H1 (cell line): ENCODE measurements at regions not wholly inside any gene's neighbourhood (a gene's known extent, or its start where the extent isn't known, plus 50 kb on each side); places are given as distances from the start of the nearest gene placed in this dataset.

Experiments
- CTCF ChIA-PET: fragments of 300-600 bp; sonication (Branson Sonifier 250); formaldehyde crosslinking; loops from one replicate; lab custom pipeline; 2021; ENCODE audit not compliant: partially characterized antibody; lab: Charles Lee
- POLR2A ChIA-PET: fragments of 300-600 bp; sonication (Branson Sonifier 250); formaldehyde crosslinking; loops from one replicate; lab custom pipeline; 2021; ENCODE audit warnings: inconsistent platforms; ENCODE audit not compliant: partially characterized antibody; lab: Charles Lee
- DNase-seq, 2 experiments: peaks; one replicate each; pipeline versions ENCODE4 v3.0.0 to v3.0.0-alpha.2; 2010 to 2022; ENCODE audit warnings: low spot score in 2 of 2, low read depth in 1 of 2, mixed read lengths in 1 of 2
- FAIRE-seq: peaks from 2 replicates; lab custom pipeline; 2011; peaks lifted over from hg19 to GRCh38; lab: Jason Lieb, UNC
- H2AFZ ChIP-seq: 2 replicates; pipeline ENCODE4 v1.8.1; 2012; ENCODE audit warnings: low read length, inconsistent platforms
- H2AK5ac ChIP-seq: 2 replicates; pipeline ENCODE4 v1.6.1; 2013; ENCODE audit warnings: low read depth, low read length
- H2BK120ac ChIP-seq: replicated peaks from 2 replicates; pipeline ENCODE3; 2013; ENCODE audit warnings: low read depth, low read length, inconsistent platforms
- H2BK12ac ChIP-seq: 2 replicates; pipeline ENCODE4 v1.6.1; 2013; ENCODE audit warnings: low read depth, low read length
- H2BK15ac ChIP-seq: 2 replicates; pipeline ENCODE4 v1.6.1; 2013; ENCODE audit warnings: low read length
- H2BK20ac ChIP-seq: 2 replicates; pipeline ENCODE4 v1.6.1; 2013; ENCODE audit warnings: low read length
- H2BK5ac ChIP-seq: 2 replicates; pipeline ENCODE4 v1.6.1; 2013; ENCODE audit warnings: low read depth, low read length
- H3K14ac ChIP-seq: 2 replicates; pipeline ENCODE4 v1.6.1; 2013; ENCODE audit warnings: inconsistent platforms; ENCODE audit not compliant: insufficient read length
- H3K18ac ChIP-seq: 2 replicates; pipeline ENCODE4 v1.6.1; 2013; ENCODE audit warnings: low read length; ENCODE audit errors: extremely low read depth
- H3K23ac ChIP-seq: 2 replicates; pipeline ENCODE4 v1.6.1; 2013; ENCODE audit warnings: inconsistent platforms; ENCODE audit not compliant: insufficient read length
- H3K23me2 ChIP-seq: 2 replicates; pipeline ENCODE4 v1.6.1; 2013; ENCODE audit warnings: low read depth, low read length
- H3K27ac ChIP-seq: 2 replicates; pipeline ENCODE4 v1.6.1; 2011; ENCODE audit warnings: low read depth, low read length, inconsistent platforms
- H3K27me3 ChIP-seq, 4 experiments: replicated peaks in 1 of 4; 1 replicate in 1 of 4; 2 replicates in 3 of 4; pipeline versions ENCODE4 v1.6.1 to v1.8.1; 2011 to 2013; ENCODE audit warnings: low read length in 3 of 4, mild to moderate bottlenecking in 3 of 4, inconsistent platforms in 2 of 4, mixed read lengths in 2 of 4, moderate library complexity in 1 of 4; ENCODE audit not compliant: control insufficient read depth in 3 of 4, insufficient read depth in 3 of 4; ENCODE audit errors: extremely low read depth in 1 of 4
- H3K36me3 ChIP-seq, 4 experiments: 2 replicates each; pipeline versions ENCODE4 v1.6.1 to v1.8.1; 2011 to 2013; ENCODE audit warnings: mild to moderate bottlenecking in 4 of 4, low read length in 3 of 4, moderate library complexity in 2 of 4, control low read depth in 1 of 4, inconsistent platforms in 1 of 4; ENCODE audit not compliant: insufficient read depth in 4 of 4, control insufficient read depth in 2 of 4
- H3K4ac ChIP-seq: replicated peaks from 2 replicates; pipeline ENCODE3; 2013; ENCODE audit warnings: low read length, low read depth, mixed read lengths, inconsistent platforms; ENCODE audit not compliant: insufficient read length
- H3K4me1 ChIP-seq, 4 experiments: replicated peaks in 1 of 4; 1 replicate in 1 of 4; 2 replicates in 3 of 4; pipeline versions ENCODE4 v1.6.1 to v1.8.1; 2011 to 2013; ENCODE audit warnings: low read length in 3 of 4, inconsistent platforms in 2 of 4, mixed read lengths in 1 of 4; ENCODE audit not compliant: insufficient read depth in 4 of 4, control insufficient read depth in 3 of 4
- H3K4me2 ChIP-seq, 2 experiments: 2 replicates each; pipeline versions ENCODE4 v1.6.1 to v1.8.1; 2011 to 2013; ENCODE audit warnings: low read depth in 2 of 2, low read length in 2 of 2, control low read depth in 1 of 2, inconsistent platforms in 1 of 2, mild to moderate bottlenecking in 1 of 2; ENCODE audit not compliant: insufficient read depth in 1 of 2
- H3K4me3 ChIP-seq, 4 experiments: fragments of 200-600, 300-600 bp in 1 of 4; sonication (generic), shearing (Covaris generic), sonication (Bioruptor Twin) in 1 of 4; 2 replicates each; pipeline versions ENCODE4 v1.5.1 to v1.8.1; 2011 to 2016; ENCODE audit warnings: low read length in 4 of 4, low read depth in 3 of 4, control low read depth in 2 of 4, inconsistent platforms in 2 of 4, mild to moderate bottlenecking in 2 of 4, mixed read lengths in 1 of 4, moderate library complexity in 1 of 4; ENCODE audit not compliant: insufficient read depth in 2 of 4; ENCODE audit errors: extremely low read depth in 1 of 4
- H3K56ac ChIP-seq: replicated peaks from 2 replicates; pipeline ENCODE3; 2013; ENCODE audit warnings: low read depth, mild to moderate bottlenecking, mixed read lengths, low read length, inconsistent platforms; ENCODE audit not compliant: insufficient read length
- H3K79me1 ChIP-seq: 2 replicates; pipeline ENCODE4 v1.6.1; 2013; ENCODE audit warnings: low read depth, low read length, control low read depth
- H3K79me2 ChIP-seq, 2 experiments: 2 replicates each; pipeline versions ENCODE4 v1.6.1 to v1.8.1; 2012 to 2013; ENCODE audit warnings: low read length in 2 of 2, mild to moderate bottlenecking in 2 of 2, inconsistent platforms in 1 of 2; ENCODE audit not compliant: insufficient read depth in 2 of 2, control insufficient read depth in 1 of 2
- H3K9ac ChIP-seq, 4 experiments: replicated peaks in 1 of 4; 1 replicate in 1 of 4; 2 replicates in 3 of 4; pipeline versions ENCODE4 v1.6.1 to v1.8.1; 2011 to 2013; ENCODE audit warnings: low read depth in 3 of 4, low read length in 3 of 4, control low read depth in 2 of 4, mild to moderate bottlenecking in 2 of 4, moderate library complexity in 2 of 4, inconsistent platforms in 1 of 4; ENCODE audit errors: extremely low read depth in 1 of 4
- H3K9me3 ChIP-seq, 2 experiments: 2 replicates each; pipeline versions ENCODE4 v1.6.1 to v1.8.1; 2012 to 2013; ENCODE audit warnings: mild to moderate bottlenecking in 2 of 2, moderate library complexity in 2 of 2, control low read depth in 1 of 2, inconsistent platforms in 1 of 2, low read depth in 1 of 2, low read length in 1 of 2, mixed read lengths in 1 of 2; ENCODE audit not compliant: insufficient read depth in 2 of 2
- H4K20me1 ChIP-seq, 2 experiments: replicated peaks in 1 of 2; 2 replicates each; pipeline versions ENCODE3 to v1.8.1; 2011 to 2013; ENCODE audit warnings: inconsistent platforms in 2 of 2, low read length in 2 of 2, mild to moderate bottlenecking in 1 of 2; ENCODE audit not compliant: insufficient read depth in 2 of 2, control insufficient read depth in 1 of 2
- H4K5ac ChIP-seq: 2 replicates; pipeline ENCODE4 v1.6.1; 2013; ENCODE audit warnings: low read length, low read depth, mixed read lengths, inconsistent platforms; ENCODE audit not compliant: insufficient read length
- H4K8ac ChIP-seq: 2 replicates; pipeline ENCODE4 v1.8.0; 2013; ENCODE audit warnings: mild to moderate bottlenecking, moderate library complexity, low read length, inconsistent platforms; ENCODE audit not compliant: insufficient read depth; ENCODE audit errors: extremely low read depth
- H4K91ac ChIP-seq: replicated peaks from 2 replicates; pipeline ENCODE3; 2013; ENCODE audit warnings: low read length, mixed read lengths, inconsistent platforms; ENCODE audit not compliant: insufficient read length
- BCL11A ChIP-seq, 2 experiments: IDR thresholded peaks; one replicate each; pipeline ENCODE4 v1.6.1; 2011; ENCODE audit warnings: low read depth in 2 of 2, low read length in 2 of 2, mild to moderate bottlenecking in 2 of 2
- FOSL1 ChIP-seq: IDR thresholded peaks from 2 replicates; pipeline ENCODE4 v1.6.1; 2011; ENCODE audit warnings: mild to moderate bottlenecking, low read depth, low read length, moderate library complexity; ENCODE audit not compliant: insufficient read depth
- GABPA ChIP-seq: IDR thresholded peaks from 2 replicates; pipeline ENCODE4 v1.6.1; 2011; ENCODE audit warnings: mild to moderate bottlenecking, low read length, moderate library complexity, borderline replicate concordance; ENCODE audit not compliant: insufficient read depth
- HDAC6 ChIP-seq: IDR thresholded peaks from one replicate; pipeline ENCODE4 v1.7.1; 2012; ENCODE audit warnings: low read depth, mild to moderate bottlenecking, inconsistent platforms, low read length, moderate library complexity
- PHF8 ChIP-seq: fragments of 200-600 bp; sonication (generic); conservative IDR thresholded peaks from 2 replicates; pipeline ENCODE4 v1.7.1; 2012; ENCODE audit warnings: low read depth, mild to moderate bottlenecking, inconsistent platforms, low read length, moderate library complexity
- POLR2A ChIP-seq, 2 experiments: IDR thresholded peaks; 1 replicate in 1 of 2; 2 replicates in 1 of 2; pipeline ENCODE4 v1.6.1; 2011; ENCODE audit warnings: low read depth in 2 of 2, low read length in 2 of 2, mild to moderate bottlenecking in 2 of 2; ENCODE audit errors: control extremely low read depth in 1 of 2
- POU5F1 ChIP-seq: IDR thresholded peaks from 2 replicates; pipeline ENCODE4 v1.6.1; 2011; ENCODE audit warnings: low read depth, mild to moderate bottlenecking, low read length, moderate library complexity
- RBBP5 ChIP-seq: IDR thresholded peaks from 2 replicates; pipeline ENCODE4 v1.7.1; 2012; ENCODE audit warnings: low read depth, mild to moderate bottlenecking, inconsistent platforms, low read length, moderate library complexity, borderline replicate concordance
- RNF2 ChIP-seq: fragments of 200-900, 300-1000 bp; sonication (generic); IDR thresholded peaks from 2 replicates; pipeline ENCODE4 v1.7.1; 2016; ENCODE audit warnings: borderline replicate concordance, low read depth, mild to moderate bottlenecking, antibody characterized with exemption, low read length; ENCODE audit not compliant: poor library complexity, severe bottlenecking; ENCODE audit errors: missing control alignments
- SAP30 ChIP-seq: fragments of 300-600 bp; sonication (generic); IDR thresholded peaks from 2 replicates; pipeline ENCODE4 v1.7.1; 2012; ENCODE audit warnings: low read length, moderate library complexity, mild to moderate bottlenecking, inconsistent platforms; ENCODE audit not compliant: insufficient read depth, insufficient replicate concordance
- SIRT6 ChIP-seq: IDR thresholded peaks from one replicate; pipeline ENCODE4 v1.7.1; 2012; ENCODE audit warnings: low read length, inconsistent platforms
- YY1 ChIP-seq: IDR thresholded peaks from 2 replicates; pipeline ENCODE4 v1.6.1; 2011; ENCODE audit warnings: low read depth, mild to moderate bottlenecking, low read length
- ZNF274 ChIP-seq: IDR thresholded peaks from 2 replicates; pipeline ENCODE4 v1.7.0; 2012; ENCODE audit warnings: low read length, borderline replicate concordance; ENCODE audit errors: extremely low read depth
- WGBS, 2 experiments: shearing (Covaris generic) in 1 of 2; methylation state at CpG; one replicate each; pipeline versions ENCODE4 v1.1.6 to v1.1.7; 2013 to 2015; ENCODE audit warnings: low lambda C conversion rate in 2 of 2, mixed read lengths in 2 of 2, inconsistent platforms in 1 of 2, low coverage in 1 of 2, missing lambda C conversion rate in 1 of 2; ENCODE audit not compliant: insufficient replicate concordance in 2 of 2, insufficient coverage in 1 of 2, insufficient read length in 1 of 2; ENCODE audit errors: extremely low coverage in 1 of 2, missing lambda C conversion rate in 1 of 2; 5-methylcytosine and 5-hydroxymethylcytosine counted together
- TF ChIP-seq, protein P1 (sequence below): IDR thresholded peaks from 2 replicates; pipeline ENCODE4 v1.6.1; 2012; ENCODE audit warnings: inconsistent platforms

DNA sequence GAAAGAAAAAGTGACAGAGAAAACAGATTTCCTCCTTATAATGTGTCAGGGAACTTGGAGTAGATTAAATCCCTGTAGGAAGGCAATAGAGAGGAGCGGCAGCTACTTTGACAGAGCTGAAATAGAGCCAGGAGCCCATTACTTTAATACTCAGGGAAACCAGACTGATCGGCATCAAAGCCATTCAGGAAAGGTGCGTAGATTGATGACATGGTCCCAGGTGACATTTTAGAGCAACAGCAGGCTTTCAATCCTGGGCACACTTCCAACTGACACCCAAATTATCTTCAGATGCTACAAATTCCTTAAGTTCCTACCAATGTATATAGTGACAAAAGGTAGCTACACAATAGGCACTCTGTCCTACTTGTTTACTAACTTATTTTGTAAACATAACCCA is 821.5 kb downstream of the CDH8 start:
- H2BK15ac ChIP-seq: no peak overlapping the region
- no peak overlapping the region for H3K23ac ChIP-seq
- no peak overlapping the region for H3K27ac ChIP-seq
- H2BK120ac ChIP-seq: no peak overlapping the region
- no peak overlapping the region for H3K56ac ChIP-seq
- H2BK12ac ChIP-seq: no peak overlapping the region
- 0 out of 2 replicates have a peak overlapping the region, but pooled peaks have one; percentile 52 for H2AFZ ChIP-seq
- H3K4me1 ChIP-seq: no peaks in the 10 kb centered on the region
- no peak overlapping the region for H3K9ac ChIP-seq
- H4K5ac ChIP-seq: no peak overlapping the region
- no peak overlapping the region for H2AK5ac ChIP-seq
- WGBS, 2 experiments: 96% methylated on average over 3 of the region's 3 CpGs; no CpG with 5 or more reads in 1 of the 2 experiments
- H3K9me3 ChIP-seq: no peaks in the 10 kb centered on the region
- no peak overlapping the region for H4K8ac ChIP-seq
- no peaks in the 10 kb centered on the region for H3K36me3 ChIP-seq
- no peak overlapping the region for H2BK5ac ChIP-seq
- H3K14ac ChIP-seq: no peak overlapping the region
- POLR2A ChIA-PET: no interaction called here
- no peak for FAIRE-seq
- H3K27me3 ChIP-seq: peaks cover 0 to 1% (median 0%) of the 10 kb centered on the region in 4 experiments; a peak in 1 of 7 replicates
- no peak overlapping the region for H4K91ac ChIP-seq
- no peaks in the 10 kb centered on the region for H4K20me1 ChIP-seq
- H3K23me2 ChIP-seq: no peaks in the 10 kb centered on the region
- H3K79me1 ChIP-seq: no peaks in the 10 kb centered on the region
- H2BK20ac ChIP-seq: no peak overlapping the region
- H3K18ac ChIP-seq: no peak overlapping the region
- CTCF ChIA-PET: no interaction called here
- no peak for DNase-seq
- no peaks in the 10 kb centered on the region for H3K79me2 ChIP-seq
- no peak overlapping the region for H3K4ac ChIP-seq
- H3K4me3 ChIP-seq: no peak overlapping the region
- no peak overlapping the region for H3K4me2 ChIP-seq
- no peak for TF ChIP-seq POLR2A (IDR thresholded peaks at IDR 0.05; ENCODE audit: control extremely low read depth in 1 of 2, low read depth in 2 of 2, low read length in 2 of 2)
- TF ChIP-seq RBBP5: no peak
- no peak for TF ChIP-seq GABPA
- TF ChIP-seq RNF2: no peak
- no peak for TF ChIP-seq HDAC6
- no peak for TF ChIP-seq ZNF274
- TF ChIP-seq BCL11A (IDR thresholded peaks at IDR 0.05; ENCODE audit: low read depth in 2 of 2, low read length in 2 of 2): no peak
- no peak for TF ChIP-seq FOSL1
- TF ChIP-seq POU5F1: no peak
- TF ChIP-seq PHF8: no peak
- TF ChIP-seq, protein P1, sequence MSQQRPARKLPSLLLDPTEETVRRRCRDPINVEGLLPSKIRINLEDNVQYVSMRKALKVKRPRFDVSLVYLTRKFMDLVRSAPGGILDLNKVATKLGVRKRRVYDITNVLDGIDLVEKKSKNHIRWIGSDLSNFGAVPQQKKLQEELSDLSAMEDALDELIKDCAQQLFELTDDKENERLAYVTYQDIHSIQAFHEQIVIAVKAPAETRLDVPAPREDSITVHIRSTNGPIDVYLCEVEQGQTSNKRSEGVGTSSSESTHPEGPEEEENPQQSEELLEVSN: no peak
- no peak for TF ChIP-seq SAP30
- no peak for TF ChIP-seq SIRT6
- TF ChIP-seq YY1: no peak
